Right lobe of liver (tissue), 6 donors: ENCODE measurements at regions not wholly inside any gene's neighbourhood (a gene's known extent, or its start where the extent isn't known, plus 50 kb on each side); places are given as distances from the start of the nearest gene placed in this dataset.

Experiments used
- ATAC-seq, 4 donors: fragments of 200-7000 bp; cut with Tn5 transposase; one replicate each; pipeline ENCODE4 v1.9.1; 2020; ENCODE audit warnings: mild to moderate bottlenecking in 4 of 4, moderate library complexity in 4 of 4
- DNase-seq, 3 donors: peaks; one replicate each; pipeline ENCODE4 v3.0.0-alpha.2; 2020
- H3K27ac ChIP-seq, 3 donors: fragments of 200-600 bp; one replicate each; pipeline ENCODE4 v1.8.0; 2022
- H3K27me3 ChIP-seq, 2 donors: fragments of 200-600 bp; one replicate each; pipeline ENCODE4 v1.8.0; 2022
- H3K36me3 ChIP-seq, 4 donors: fragments of 200-600 bp; sonication (generic) in 1 of 4; one replicate each; pipeline versions ENCODE4 v1.5.1 to v1.8.0; 2017 to 2022; ENCODE audit warnings: control low read depth in 1 of 4
- H3K4me1 ChIP-seq, 4 donors: fragments of 200-600 bp; sonication (generic) in 1 of 4; one replicate each; pipeline versions ENCODE4 v1.5.1 to v1.8.0; 2017 to 2022; ENCODE audit warnings: control low read depth in 1 of 4
- H3K4me3 ChIP-seq, 3 donors: fragments of 200-600 bp; one replicate each; pipeline ENCODE4 v1.8.0; 2022
- H3K9me3 ChIP-seq, 4 donors: fragments of 200-600 bp; sonication (generic) in 1 of 4; one replicate each; pipeline versions ENCODE4 v1.5.1 to v1.8.0; 2017 to 2022; ENCODE audit warnings: control low read depth in 1 of 4
- CTCF ChIP-seq, 4 donors: fragments of 200-600 bp in 3 of 4; fragments of 450-650 bp in 1 of 4; IDR thresholded peaks; one replicate each; pipeline versions ENCODE4 v1.5.1 to v1.8.0; 2016 to 2022; ENCODE audit warnings: antibody characterized with exemption in 4 of 4, mild to moderate bottlenecking in 2 of 4
- POLR2A ChIP-seq: fragments of 450-650 bp; IDR thresholded peaks from one replicate; pipeline ENCODE4 v1.6.1; 2017; ENCODE audit warnings: antibody characterized with exemption, mild to moderate bottlenecking
- WGBS: methylation state at CpG from one replicate; pipeline ENCODE4 v1.1.6; 2018; ENCODE audit warnings: low coverage, low lambda C conversion rate; ENCODE audit not compliant: insufficient coverage; ENCODE audit errors: missing lambda C conversion rate; 5-methylcytosine and 5-hydroxymethylcytosine counted together
- intact Hi-C, 2 donors: fragments of 100-400 bp; cut with DNase I; formaldehyde crosslinking; loops; one replicate each; pipeline versions ENCODE4 v1.11.2 to v1.14.1; 2022
- donor health status: DM: no; HTN: yes; CAD: no.
- donor health status: DM: no; HTN: no; CAD: no.
- donor health status: DM: no; HTN: no; CAD: no.
- donor health status: DM: no; HTN: yes; CAD: no.
- donor health status: DM: no; HTN: yes; CAD: no.

GRCh38 chr2:184302506-184302905 is 295.8 kb upstream of the ZNF804A start:
- Histone ChIP-seq H3K27ac (no peak overlapping the region), H3K9me3 (no peaks in the 10 kb centered on the region), H3K4me1 (no peaks in the 10 kb centered on the region), H3K4me3 (no peak overlapping the region), H3K36me3 (no peaks in the 10 kb centered on the region), H3K27me3 (no peaks in the 10 kb centered on the region)
- no peak for ATAC-seq
- intact Hi-C loops = no loop called here
- no peak for TF ChIP-seq POLR2A
- no peak for TF ChIP-seq CTCF (IDR thresholded peaks at IDR 0.05)
- no peak for DNase-seq

GRCh38 chr2:184304006-184304405 is 294.3 kb upstream of the ZNF804A start:
- H3K36me3 ChIP-seq = no peaks in the 10 kb centered on the region
- ATAC-seq (no peak), DNase-seq (no peak)
- TF ChIP-seq POLR2A = no peak
- TF ChIP-seq CTCF (IDR thresholded peaks at IDR 0.05) = no peak
- no peaks in the 10 kb centered on the region for H3K27me3 ChIP-seq
- intact Hi-C loops = no loop called here
- no peaks in the 10 kb centered on the region for H3K4me1 ChIP-seq
- H3K4me3 ChIP-seq = no peak overlapping the region
- H3K27ac ChIP-seq = no peak overlapping the region
- H3K9me3 ChIP-seq = no peaks in the 10 kb centered on the region

GRCh38 chr2:184305105-184305504 is 293.2 kb upstream of the ZNF804A start:
- Histone ChIP-seq H3K27ac (no peak overlapping the region), H3K36me3 (no peaks in the 10 kb centered on the region), H3K9me3 (no peaks in the 10 kb centered on the region), H3K4me3 (no peak overlapping the region), H3K27me3 (no peaks in the 10 kb centered on the region), H3K4me1 (no peaks in the 10 kb centered on the region)
- ATAC-seq (no peak), DNase-seq (no peak)
- intact Hi-C loops = no loop called here
- no peak for TF ChIP-seq POLR2A
- no peak for TF ChIP-seq CTCF (IDR thresholded peaks at IDR 0.05)
- WGBS = 65% methylated on average over 4 of the region's 4 CpGs

GRCh38 chr2:184308706-184309105 is 289.6 kb upstream of the ZNF804A start:
- no peak overlapping the region for H3K27ac ChIP-seq
- no peaks in the 10 kb centered on the region for H3K4me1 ChIP-seq
- WGBS = 55% methylated on average over 1 of the region's 1 CpG
- no peak for ATAC-seq
- no peak for DNase-seq
- no peak overlapping the region for H3K4me3 ChIP-seq
- no peaks in the 10 kb centered on the region for H3K9me3 ChIP-seq
- no peaks in the 10 kb centered on the region for H3K36me3 ChIP-seq
- TF ChIP-seq POLR2A = no peak
- no peak for TF ChIP-seq CTCF (IDR thresholded peaks at IDR 0.05)
- intact Hi-C loops = no loop called here
- no peaks in the 10 kb centered on the region for H3K27me3 ChIP-seq

- Histone ChIP-seq H3K27me3 (no peaks in the 10 kb centered on the region), H3K4me3 (no peak overlapping the region), H3K36me3 (no peaks in the 10 kb centered on the region), H3K27ac (no peak overlapping the region), H3K4me1 (no peaks in the 10 kb centered on the region), H3K9me3 (no peaks in the 10 kb centered on the region)
- DNase-seq (no peak), ATAC-seq (no peak)
- TF ChIP-seq POLR2A (no peak), CTCF (IDR thresholded peaks at IDR 0.05) (no peak)
- 65% methylated on average over 6 of the region's 7 CpGs for WGBS
- intact Hi-C loops = no loop called here
These were observed 285.4 kb upstream of the ZNF804A start for GRCh38 chr2:184312970-184313369.
